RWPE2 (cell line): ENCODE measurements at regions not wholly inside any gene's neighbourhood (a gene's known extent, or its start where the extent isn't known, plus 50 kb on each side); places are given as distances from the start of the nearest gene placed in this dataset.

Experiments
- ATAC-seq: fragments of 200-7000 bp; cut with Tn5 transposase; 3 replicates; pipeline ENCODE4 v1.9.1; 2021; ENCODE audit warnings: low read depth
- DNase-seq: peaks from one replicate; pipeline ENCODE4 v3.0.0-alpha.2; 2020; ENCODE audit warnings: low spot score
- H3K27ac ChIP-seq: fragments of 450-650 bp; 2 replicates; pipeline ENCODE4 v1.5.1; 2017; ENCODE audit warnings: mild to moderate bottlenecking; ENCODE audit not compliant: poor library complexity, severe bottlenecking
- H3K27me3 ChIP-seq: fragments of 250-450 bp; sonication (Bioruptor Pico); 2 replicates; pipeline ENCODE4 v1.5.1; 2021; ENCODE audit warnings: mild to moderate bottlenecking, moderate library complexity; ENCODE audit not compliant: insufficient read depth, poor library complexity, severe bottlenecking
- H3K36me3 ChIP-seq: fragments of 250-450 bp; sonication (Bioruptor Pico); 2 replicates; pipeline ENCODE4 v1.5.1; 2020; ENCODE audit warnings: low read depth, mild to moderate bottlenecking, moderate library complexity
- H3K4me1 ChIP-seq: fragments of 250-450 bp; sonication (Bioruptor Pico); 2 replicates; pipeline ENCODE4 v1.5.1; 2021; ENCODE audit warnings: mild to moderate bottlenecking, moderate library complexity; ENCODE audit not compliant: insufficient read depth, poor library complexity, severe bottlenecking
- H3K4me3 ChIP-seq: fragments of 250-450 bp; sonication (Bioruptor Pico); 2 replicates; pipeline ENCODE4 v1.5.1; 2021; ENCODE audit warnings: mild to moderate bottlenecking, moderate library complexity; ENCODE audit not compliant: severe bottlenecking
- H3K9me3 ChIP-seq: fragments of 250-450 bp; sonication (Bioruptor Pico); 2 replicates; pipeline ENCODE4 v1.5.1; 2021; ENCODE audit warnings: mild to moderate bottlenecking, moderate library complexity; ENCODE audit not compliant: severe bottlenecking
- CTCF ChIP-seq: fragments of 450-650 bp; IDR thresholded peaks from one replicate; pipeline ENCODE4 v1.5.1; 2017; ENCODE audit warnings: mild to moderate bottlenecking, moderate library complexity; ENCODE audit not compliant: poor library complexity, severe bottlenecking

- DNase-seq (no peak), ATAC-seq (no peak)
- TF ChIP-seq CTCF: no peak
- Histone ChIP-seq H3K4me1 (no peaks in the 10 kb centered on the region), H3K9me3 (no peaks in the 10 kb centered on the region), H3K27me3 (no peaks in the 10 kb centered on the region), H3K27ac (no peak overlapping the region), H3K4me3 (no peak overlapping the region), H3K36me3 (no peaks in the 10 kb centered on the region)
Measured at GRCh38 chr2:236840215-236840614, 245.5 kb upstream of the COPS8 start.

- Histone ChIP-seq H3K27me3 (no peaks in the 10 kb centered on the region), H3K9me3 (no peaks in the 10 kb centered on the region), H3K27ac (no peak overlapping the region), H3K4me1 (no peaks in the 10 kb centered on the region), H3K36me3 (no peaks in the 10 kb centered on the region), H3K4me3 (no peak overlapping the region)
- no peak for TF ChIP-seq CTCF
- DNase-seq: peak; percentile 11
- ATAC-seq: no peak
Measured at GRCh38 chr2:236840857-236841256, 244.8 kb upstream of the COPS8 start.

GRCh38 chr2:236841389-236841788 is 244.3 kb upstream of the COPS8 start:
- no peak for DNase-seq
- H3K36me3 ChIP-seq: no peaks in the 10 kb centered on the region
- no peak overlapping the region for H3K4me3 ChIP-seq
- no peak for TF ChIP-seq CTCF
- ATAC-seq: no peak
- no peaks in the 10 kb centered on the region for H3K27me3 ChIP-seq
- H3K27ac ChIP-seq: no peak overlapping the region
- no peaks in the 10 kb centered on the region for H3K4me1 ChIP-seq
- H3K9me3 ChIP-seq: no peaks in the 10 kb centered on the region

DNA sequence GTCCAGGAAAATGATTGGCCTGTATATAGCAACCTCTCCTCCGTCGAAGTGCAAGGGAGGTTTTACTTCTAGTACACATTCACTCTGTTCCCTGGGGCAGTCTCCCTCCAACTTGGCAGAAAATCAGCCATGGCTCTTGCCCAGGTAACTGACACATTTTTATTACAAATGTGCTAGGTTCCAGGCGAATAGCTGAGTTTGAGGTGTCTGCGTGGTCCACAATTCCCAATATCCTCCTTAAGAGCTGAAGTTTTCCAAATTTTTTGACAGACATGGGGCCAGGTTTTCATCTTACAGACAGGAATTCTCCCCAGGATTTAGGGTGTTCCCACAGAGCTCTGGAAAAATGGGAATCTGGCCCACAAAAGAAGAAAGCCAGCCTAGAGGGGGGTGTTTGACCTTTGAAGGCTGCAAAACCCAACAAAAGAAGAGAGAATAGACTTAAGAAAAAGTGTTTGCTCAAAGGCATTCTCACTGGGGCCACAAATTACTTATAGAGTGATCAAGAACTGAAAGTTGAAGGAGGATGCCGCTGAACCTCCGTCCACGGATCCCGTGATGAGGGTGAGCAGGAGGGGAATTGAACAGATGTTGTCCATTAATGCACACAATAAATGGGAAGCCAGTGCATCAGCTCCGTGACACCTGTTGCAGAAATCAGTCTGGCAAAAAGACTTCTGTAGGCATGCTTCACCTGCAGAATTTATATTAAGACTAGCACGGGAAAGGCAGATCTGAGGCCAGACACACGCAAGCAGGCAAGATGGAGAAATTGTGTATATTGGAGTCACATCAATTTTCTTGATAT is 242.3 kb upstream of the COPS8 start:
- Histone ChIP-seq H3K27me3 (no peaks in the 10 kb centered on the region), H3K27ac (no peak overlapping the region), H3K4me3 (no peak overlapping the region), H3K4me1 (no peaks in the 10 kb centered on the region), H3K36me3 (no peaks in the 10 kb centered on the region), H3K9me3 (no peaks in the 10 kb centered on the region)
- no peak for TF ChIP-seq CTCF
- DNase-seq (no peak), ATAC-seq (no peak)

DNA sequence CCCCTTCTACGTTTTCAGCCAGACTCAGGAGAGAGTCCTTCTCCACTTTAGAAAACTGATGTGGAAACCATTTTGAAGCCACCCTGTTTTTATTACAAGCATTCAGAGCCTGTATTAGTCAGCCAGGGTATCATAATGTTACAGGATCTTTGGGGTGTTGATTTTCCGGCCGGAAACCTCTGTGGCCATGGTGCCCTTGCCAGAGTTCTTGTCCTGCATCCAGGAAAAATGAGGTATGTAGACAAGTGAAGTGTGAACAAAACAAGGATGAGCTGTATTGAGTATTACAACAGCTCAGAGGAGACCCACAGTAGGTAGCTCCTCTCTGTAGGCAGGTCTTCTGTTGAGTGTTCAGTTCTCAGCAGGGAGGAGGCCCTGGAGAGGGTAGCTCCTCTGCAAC is 241.0 kb upstream of the COPS8 start:
- no peaks in the 10 kb centered on the region for H3K36me3 ChIP-seq
- H3K4me3 ChIP-seq: no peak overlapping the region
- no peak for TF ChIP-seq CTCF
- H3K4me1 ChIP-seq: no peaks in the 10 kb centered on the region
- no peak overlapping the region for H3K27ac ChIP-seq
- no peaks in the 10 kb centered on the region for H3K9me3 ChIP-seq
- no peaks in the 10 kb centered on the region for H3K27me3 ChIP-seq
- no peak for ATAC-seq
- DNase-seq: no peak
